H1 (cell line): ENCODE measurements at regions not wholly inside any gene's neighbourhood (a gene's known extent, or its start where the extent isn't known, plus 50 kb on each side); places are given as distances from the start of the nearest gene placed in this dataset.

Source experiments
- CTCF ChIA-PET: fragments of 300-600 bp; sonication (Branson Sonifier 250); formaldehyde crosslinking; loops from one replicate; lab custom pipeline; 2021; ENCODE audit not compliant: partially characterized antibody; lab: Charles Lee
- POLR2A ChIA-PET: fragments of 300-600 bp; sonication (Branson Sonifier 250); formaldehyde crosslinking; loops from one replicate; lab custom pipeline; 2021; ENCODE audit warnings: inconsistent platforms; ENCODE audit not compliant: partially characterized antibody; lab: Charles Lee
- DNase-seq, 2 experiments: peaks; one replicate each; pipeline versions ENCODE4 v3.0.0 to v3.0.0-alpha.2; 2010 to 2022; ENCODE audit warnings: low spot score in 2 of 2, low read depth in 1 of 2, mixed read lengths in 1 of 2
- FAIRE-seq: peaks from 2 replicates; lab custom pipeline; 2011; peaks lifted over from hg19 to GRCh38; lab: Jason Lieb, UNC
- H2AFZ ChIP-seq: 2 replicates; pipeline ENCODE4 v1.8.1; 2012; ENCODE audit warnings: low read length, inconsistent platforms
- H2AK5ac ChIP-seq: 2 replicates; pipeline ENCODE4 v1.6.1; 2013; ENCODE audit warnings: low read depth, low read length
- H2BK120ac ChIP-seq: replicated peaks from 2 replicates; pipeline ENCODE3; 2013; ENCODE audit warnings: low read depth, low read length, inconsistent platforms
- H2BK12ac ChIP-seq: 2 replicates; pipeline ENCODE4 v1.6.1; 2013; ENCODE audit warnings: low read depth, low read length
- H2BK15ac ChIP-seq: 2 replicates; pipeline ENCODE4 v1.6.1; 2013; ENCODE audit warnings: low read length
- H2BK20ac ChIP-seq: 2 replicates; pipeline ENCODE4 v1.6.1; 2013; ENCODE audit warnings: low read length
- H2BK5ac ChIP-seq: 2 replicates; pipeline ENCODE4 v1.6.1; 2013; ENCODE audit warnings: low read depth, low read length
- H3K14ac ChIP-seq: 2 replicates; pipeline ENCODE4 v1.6.1; 2013; ENCODE audit warnings: inconsistent platforms; ENCODE audit not compliant: insufficient read length
- H3K18ac ChIP-seq: 2 replicates; pipeline ENCODE4 v1.6.1; 2013; ENCODE audit warnings: low read length; ENCODE audit errors: extremely low read depth
- H3K23ac ChIP-seq: 2 replicates; pipeline ENCODE4 v1.6.1; 2013; ENCODE audit warnings: inconsistent platforms; ENCODE audit not compliant: insufficient read length
- H3K23me2 ChIP-seq: 2 replicates; pipeline ENCODE4 v1.6.1; 2013; ENCODE audit warnings: low read depth, low read length
- H3K27ac ChIP-seq: 2 replicates; pipeline ENCODE4 v1.6.1; 2011; ENCODE audit warnings: low read depth, low read length, inconsistent platforms
- H3K27me3 ChIP-seq, 4 experiments: replicated peaks in 1 of 4; 1 replicate in 1 of 4; 2 replicates in 3 of 4; pipeline versions ENCODE4 v1.6.1 to v1.8.1; 2011 to 2013; ENCODE audit warnings: low read length in 3 of 4, mild to moderate bottlenecking in 3 of 4, inconsistent platforms in 2 of 4, mixed read lengths in 2 of 4, moderate library complexity in 1 of 4; ENCODE audit not compliant: control insufficient read depth in 3 of 4, insufficient read depth in 3 of 4; ENCODE audit errors: extremely low read depth in 1 of 4
- H3K36me3 ChIP-seq, 4 experiments: 2 replicates each; pipeline versions ENCODE4 v1.6.1 to v1.8.1; 2011 to 2013; ENCODE audit warnings: mild to moderate bottlenecking in 4 of 4, low read length in 3 of 4, moderate library complexity in 2 of 4, control low read depth in 1 of 4, inconsistent platforms in 1 of 4; ENCODE audit not compliant: insufficient read depth in 4 of 4, control insufficient read depth in 2 of 4
- H3K4ac ChIP-seq: replicated peaks from 2 replicates; pipeline ENCODE3; 2013; ENCODE audit warnings: low read length, low read depth, mixed read lengths, inconsistent platforms; ENCODE audit not compliant: insufficient read length
- H3K4me1 ChIP-seq, 4 experiments: replicated peaks in 1 of 4; 1 replicate in 1 of 4; 2 replicates in 3 of 4; pipeline versions ENCODE4 v1.6.1 to v1.8.1; 2011 to 2013; ENCODE audit warnings: low read length in 3 of 4, inconsistent platforms in 2 of 4, mixed read lengths in 1 of 4; ENCODE audit not compliant: insufficient read depth in 4 of 4, control insufficient read depth in 3 of 4
- H3K4me2 ChIP-seq, 2 experiments: 2 replicates each; pipeline versions ENCODE4 v1.6.1 to v1.8.1; 2011 to 2013; ENCODE audit warnings: low read depth in 2 of 2, low read length in 2 of 2, control low read depth in 1 of 2, inconsistent platforms in 1 of 2, mild to moderate bottlenecking in 1 of 2; ENCODE audit not compliant: insufficient read depth in 1 of 2
- H3K4me3 ChIP-seq, 4 experiments: fragments of 200-600, 300-600 bp in 1 of 4; sonication (generic), shearing (Covaris generic), sonication (Bioruptor Twin) in 1 of 4; 2 replicates each; pipeline versions ENCODE4 v1.5.1 to v1.8.1; 2011 to 2016; ENCODE audit warnings: low read length in 4 of 4, low read depth in 3 of 4, control low read depth in 2 of 4, inconsistent platforms in 2 of 4, mild to moderate bottlenecking in 2 of 4, mixed read lengths in 1 of 4, moderate library complexity in 1 of 4; ENCODE audit not compliant: insufficient read depth in 2 of 4; ENCODE audit errors: extremely low read depth in 1 of 4
- H3K56ac ChIP-seq: replicated peaks from 2 replicates; pipeline ENCODE3; 2013; ENCODE audit warnings: low read depth, mild to moderate bottlenecking, mixed read lengths, low read length, inconsistent platforms; ENCODE audit not compliant: insufficient read length
- H3K79me1 ChIP-seq: 2 replicates; pipeline ENCODE4 v1.6.1; 2013; ENCODE audit warnings: low read depth, low read length, control low read depth
- H3K79me2 ChIP-seq, 2 experiments: 2 replicates each; pipeline versions ENCODE4 v1.6.1 to v1.8.1; 2012 to 2013; ENCODE audit warnings: low read length in 2 of 2, mild to moderate bottlenecking in 2 of 2, inconsistent platforms in 1 of 2; ENCODE audit not compliant: insufficient read depth in 2 of 2, control insufficient read depth in 1 of 2
- H3K9ac ChIP-seq, 4 experiments: replicated peaks in 1 of 4; 1 replicate in 1 of 4; 2 replicates in 3 of 4; pipeline versions ENCODE4 v1.6.1 to v1.8.1; 2011 to 2013; ENCODE audit warnings: low read depth in 3 of 4, low read length in 3 of 4, control low read depth in 2 of 4, mild to moderate bottlenecking in 2 of 4, moderate library complexity in 2 of 4, inconsistent platforms in 1 of 4; ENCODE audit errors: extremely low read depth in 1 of 4
- H3K9me3 ChIP-seq, 2 experiments: 2 replicates each; pipeline versions ENCODE4 v1.6.1 to v1.8.1; 2012 to 2013; ENCODE audit warnings: mild to moderate bottlenecking in 2 of 2, moderate library complexity in 2 of 2, control low read depth in 1 of 2, inconsistent platforms in 1 of 2, low read depth in 1 of 2, low read length in 1 of 2, mixed read lengths in 1 of 2; ENCODE audit not compliant: insufficient read depth in 2 of 2
- H4K20me1 ChIP-seq, 2 experiments: replicated peaks in 1 of 2; 2 replicates each; pipeline versions ENCODE3 to v1.8.1; 2011 to 2013; ENCODE audit warnings: inconsistent platforms in 2 of 2, low read length in 2 of 2, mild to moderate bottlenecking in 1 of 2; ENCODE audit not compliant: insufficient read depth in 2 of 2, control insufficient read depth in 1 of 2
- H4K5ac ChIP-seq: 2 replicates; pipeline ENCODE4 v1.6.1; 2013; ENCODE audit warnings: low read length, low read depth, mixed read lengths, inconsistent platforms; ENCODE audit not compliant: insufficient read length
- H4K8ac ChIP-seq: 2 replicates; pipeline ENCODE4 v1.8.0; 2013; ENCODE audit warnings: mild to moderate bottlenecking, moderate library complexity, low read length, inconsistent platforms; ENCODE audit not compliant: insufficient read depth; ENCODE audit errors: extremely low read depth
- H4K91ac ChIP-seq: replicated peaks from 2 replicates; pipeline ENCODE3; 2013; ENCODE audit warnings: low read length, mixed read lengths, inconsistent platforms; ENCODE audit not compliant: insufficient read length
- CBX8 ChIP-seq: fragments of 300-800, 300-1000 bp; sonication (generic); IDR thresholded peaks from 2 replicates; pipeline ENCODE4 v1.7.1; 2016; ENCODE audit warnings: low read depth, low read length, borderline replicate concordance
- CEBPB ChIP-seq: IDR thresholded peaks from 2 replicates; pipeline ENCODE4 v1.6.1; 2012; ENCODE audit warnings: low read depth, low read length
- CREB1 ChIP-seq: IDR thresholded peaks from 2 replicates; pipeline ENCODE4 v1.6.1; 2012; ENCODE audit warnings: inconsistent platforms
- GABPA ChIP-seq: IDR thresholded peaks from 2 replicates; pipeline ENCODE4 v1.6.1; 2011; ENCODE audit warnings: mild to moderate bottlenecking, low read length, moderate library complexity, borderline replicate concordance; ENCODE audit not compliant: insufficient read depth
- JUN ChIP-seq: IDR thresholded peaks from 2 replicates; pipeline ENCODE4 v1.6.1; 2011; ENCODE audit warnings: low read depth, mild to moderate bottlenecking, improper control_type of control experiment, low read length
- NRF1 ChIP-seq: IDR thresholded peaks from 2 replicates; pipeline ENCODE4 v1.6.1; 2011; ENCODE audit warnings: mild to moderate bottlenecking, low read depth, low read length, improper control_type of control experiment
- RBBP5 ChIP-seq: IDR thresholded peaks from 2 replicates; pipeline ENCODE4 v1.7.1; 2012; ENCODE audit warnings: low read depth, mild to moderate bottlenecking, inconsistent platforms, low read length, moderate library complexity, borderline replicate concordance
- RXRA ChIP-seq: IDR thresholded peaks from 2 replicates; pipeline ENCODE4 v1.6.1; 2011; ENCODE audit warnings: low read depth, mild to moderate bottlenecking, low read length, moderate library complexity; ENCODE audit not compliant: insufficient read depth
- SP2 ChIP-seq: IDR thresholded peaks from 2 replicates; pipeline ENCODE4 v1.6.1; 2012; ENCODE audit warnings: mild to moderate bottlenecking, low read length, inconsistent platforms
- SUZ12 ChIP-seq: fragments of 200-600 bp; sonication (generic); IDR thresholded peaks from 2 replicates; pipeline ENCODE4 v1.6.1; 2012; ENCODE audit warnings: mild to moderate bottlenecking, inconsistent platforms, low read length, moderate library complexity, mixed read lengths
- WGBS, 2 experiments: shearing (Covaris generic) in 1 of 2; methylation state at CpG; one replicate each; pipeline versions ENCODE4 v1.1.6 to v1.1.7; 2013 to 2015; ENCODE audit warnings: low lambda C conversion rate in 2 of 2, mixed read lengths in 2 of 2, inconsistent platforms in 1 of 2, low coverage in 1 of 2, missing lambda C conversion rate in 1 of 2; ENCODE audit not compliant: insufficient replicate concordance in 2 of 2, insufficient coverage in 1 of 2, insufficient read length in 1 of 2; ENCODE audit errors: extremely low coverage in 1 of 2, missing lambda C conversion rate in 1 of 2; 5-methylcytosine and 5-hydroxymethylcytosine counted together

GRCh38 chrX:130974323-130974722 lies 71.3 kb upstream of the ENOX2 start:
- Histone ChIP-seq H2AFZ (no peak overlapping the region), H3K27ac (no peak overlapping the region), H2BK20ac (no peak overlapping the region), H3K36me3 (no peaks in the 10 kb centered on the region), H4K91ac (no peak overlapping the region), H4K8ac (no peak overlapping the region), H2BK12ac (no peak overlapping the region), H3K9ac (no peak overlapping the region), H2AK5ac (no peak overlapping the region), H3K9me3 (no peaks in the 10 kb centered on the region), H3K18ac (no peak overlapping the region), H3K4me3 (no peak overlapping the region), H2BK15ac (no peak overlapping the region), H3K79me2 (no peaks in the 10 kb centered on the region), H3K23ac (no peak overlapping the region), H3K4ac (no peak overlapping the region), H3K27me3 (no peaks in the 10 kb centered on the region), H3K23me2 (no peaks in the 10 kb centered on the region), H4K20me1 (no peaks in the 10 kb centered on the region), H4K5ac (no peak overlapping the region), H3K14ac (no peak overlapping the region), H3K79me1 (no peaks in the 10 kb centered on the region), H3K4me2 (no peak overlapping the region), H2BK120ac (no peak overlapping the region), H2BK5ac (no peak overlapping the region), H3K4me1 (no peaks in the 10 kb centered on the region), H3K56ac (no peak overlapping the region)
- 100% methylated on average over 1 of the region's 1 CpG; no CpG with 5 or more reads in 1 of the 2 experiments for WGBS, 2 experiments
- POLR2A ChIA-PET: no interaction called here
- CTCF ChIA-PET: interaction anchor here (1.7 to 4.4 kb wide), 3 partner anchors 21 to 702 kb away, joined by 4 to 30 read pairs (median 18); no protein-coding TSS in a partner anchor
- FAIRE-seq (no peak), DNase-seq (no peak)
- TF ChIP-seq CEBPB (no peak), NRF1 (no peak), RBBP5 (no peak), GABPA (no peak), SP2 (no peak), CBX8 (no peak), CREB1 (no peak), JUN (no peak), RXRA (no peak), SUZ12 (no peak)
